ENCODE measurements at regions not wholly inside any gene's neighbourhood (a gene's known extent, or its start where the extent isn't known, plus 50 kb on each side); places are given as distances from the start of the nearest gene placed in this dataset.

DNA sequence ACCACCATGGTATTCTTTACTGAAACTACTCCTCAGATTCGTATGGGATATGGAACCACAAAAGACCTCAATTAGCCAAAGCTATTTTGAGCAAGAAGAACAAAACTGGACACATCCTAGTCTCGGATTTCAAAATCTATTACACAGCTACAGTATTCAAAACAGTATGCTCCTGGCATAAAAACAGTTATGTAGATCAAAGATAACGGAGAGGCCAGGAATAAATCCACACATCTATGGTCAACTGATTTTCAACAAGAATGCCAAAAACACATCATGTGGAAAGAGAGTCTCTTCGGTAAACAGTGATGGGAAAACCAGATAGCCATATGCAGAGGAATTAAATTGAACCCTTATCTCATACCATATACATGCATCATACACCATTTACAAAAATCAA lies 155.3 kb downstream of the SPCS3 start:
- H2AFZ ChIP-seq (ENCODE audit: low read depth, low read length, poor library complexity, severe bottlenecking), result no peak overlapping the region
- intact Hi-C loops (cut with micrococcal nuclease), result no loop called here
- no peak overlapping the region for H3K27ac ChIP-seq (ENCODE audit: low read depth, low read length)
- no peak for ATAC-seq
- H3K79me2 ChIP-seq (ENCODE audit: insufficient read depth, low read length), result no peaks in the 10 kb centered on the region
- DNase-seq (ENCODE audit: low read depth, low spot score), result no peak
- no peak overlapping the region for H3K4me3 ChIP-seq (replicated peaks in 1 of 2; ENCODE audit: low read depth in 1 of 2, low read length in 2 of 2)
- H3K9me3 ChIP-seq (ENCODE audit: control insufficient read depth in 1 of 2, insufficient read depth in 1 of 2, low read depth in 1 of 2, low read length in 2 of 2), result no peaks in the 10 kb centered on the region; a peak in 1 of 4 replicates
- no peaks in the 10 kb centered on the region; the same call in 1 of the 2 replicates for H3K9me2 ChIP-seq (ENCODE audit: insufficient read depth)
- CTCF ChIA-PET, result no interaction called here
- no peaks in the 10 kb centered on the region for H3K36me3 ChIP-seq (ENCODE audit: control insufficient read depth in 1 of 2, insufficient read depth in 2 of 2, low read length in 2 of 2)
- RAD21 ChIA-PET (ENCODE audit: low non-redundant PET in 1 of 2, low total read pairs in 2 of 2, uncharacterized antibody in 2 of 2, unreplicated experiment in 2 of 2), result no interaction called here
- H3K4me2 ChIP-seq (ENCODE audit: low read length), result no peak overlapping the region
- no TSS peak for BruUV-seq (replicated peaks)
- POLR2A ChIA-PET, result no interaction called here
- H3K9ac ChIP-seq (ENCODE audit: low read length), result no peak overlapping the region
- no peaks in the 10 kb centered on the region for H3K4me1 ChIP-seq (ENCODE audit: control insufficient read depth in 1 of 2, insufficient read depth in 2 of 2, low read length in 2 of 2)
- TF ChIP-seq CEBPB (IDR thresholded peaks at IDR 0.05; ENCODE audit: low read depth) (no peak), CBX3 (IDR thresholded peaks at IDR 0.05; ENCODE audit: low read depth) (no peak), SIN3A (IDR thresholded peaks at IDR 0.05; ENCODE audit: low read depth) (no peak), EGR1 (IDR thresholded peaks at IDR 0.05; ENCODE audit: low read depth) (no peak), TCF7L2 (IDR thresholded peaks at IDR 0.05; ENCODE audit: borderline replicate concordance, extremely low read depth, insufficient read depth, insufficient read length) (no peak), POLR2AphosphoS5 (IDR thresholded peaks at IDR 0.05; ENCODE audit: low read depth, low read length) (no peak), FOSL1 (IDR thresholded peaks at IDR 0.05; ENCODE audit: low read depth) (no peak), ZFX (IDR thresholded peaks at IDR 0.05) (no peak), ELF1 (IDR thresholded peaks at IDR 0.05; ENCODE audit: borderline replicate concordance, low read depth) (no peak), ZNF274 (IDR thresholded peaks at IDR 0.05; ENCODE audit: low read depth, low read length) (no peak), SP1 (IDR thresholded peaks at IDR 0.05; ENCODE audit: low read depth) (no peak), EZH2phosphoT487 (IDR thresholded peaks at IDR 0.05; ENCODE audit: borderline replicate concordance) (no peak), POLR2A (IDR thresholded peaks at IDR 0.05; ENCODE audit: borderline replicate concordance, extremely low read depth, insufficient read depth, insufficient read length) (no peak), JUND (IDR thresholded peaks at IDR 0.05) (no peak), EZH2 (IDR thresholded peaks at IDR 0.05) (no peak), RAD21 (IDR thresholded peaks at IDR 0.05; ENCODE audit: low read depth) (no peak), YY1 (IDR thresholded peaks at IDR 0.05; ENCODE audit: extremely low read depth, insufficient replicate concordance, low read depth, low read length) (no peak)
- TF ChIP-seq, protein P1, sequence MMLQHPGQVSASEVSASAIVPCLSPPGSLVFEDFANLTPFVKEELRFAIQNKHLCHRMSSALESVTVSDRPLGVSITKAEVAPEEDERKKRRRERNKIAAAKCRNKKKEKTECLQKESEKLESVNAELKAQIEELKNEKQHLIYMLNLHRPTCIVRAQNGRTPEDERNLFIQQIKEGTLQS (IDR thresholded peaks at IDR 0.05), result no peak
- TF ChIP-seq, protein P2, sequence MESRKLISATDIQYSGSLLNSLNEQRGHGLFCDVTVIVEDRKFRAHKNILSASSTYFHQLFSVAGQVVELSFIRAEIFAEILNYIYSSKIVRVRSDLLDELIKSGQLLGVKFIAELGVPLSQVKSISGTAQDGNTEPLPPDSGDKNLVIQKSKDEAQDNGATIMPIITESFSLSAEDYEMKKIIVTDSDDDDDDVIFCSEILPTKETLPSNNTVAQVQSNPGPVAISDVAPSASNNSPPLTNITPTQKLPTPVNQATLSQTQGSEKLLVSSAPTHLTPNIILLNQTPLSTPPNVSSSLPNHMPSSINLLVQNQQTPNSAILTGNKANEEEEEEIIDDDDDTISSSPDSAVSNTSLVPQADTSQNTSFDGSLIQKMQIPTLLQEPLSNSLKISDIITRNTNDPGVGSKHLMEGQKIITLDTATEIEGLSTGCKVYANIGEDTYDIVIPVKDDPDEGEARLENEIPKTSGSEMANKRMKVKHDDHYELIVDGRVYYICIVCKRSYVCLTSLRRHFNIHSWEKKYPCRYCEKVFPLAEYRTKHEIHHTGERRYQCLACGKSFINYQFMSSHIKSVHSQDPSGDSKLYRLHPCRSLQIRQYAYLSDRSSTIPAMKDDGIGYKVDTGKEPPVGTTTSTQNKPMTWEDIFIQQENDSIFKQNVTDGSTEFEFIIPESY (IDR thresholded peaks at IDR 0.05; ENCODE audit: extremely low read depth, insufficient replicate concordance, low read length), result no peak
- TF ChIP-seq, protein P3, sequence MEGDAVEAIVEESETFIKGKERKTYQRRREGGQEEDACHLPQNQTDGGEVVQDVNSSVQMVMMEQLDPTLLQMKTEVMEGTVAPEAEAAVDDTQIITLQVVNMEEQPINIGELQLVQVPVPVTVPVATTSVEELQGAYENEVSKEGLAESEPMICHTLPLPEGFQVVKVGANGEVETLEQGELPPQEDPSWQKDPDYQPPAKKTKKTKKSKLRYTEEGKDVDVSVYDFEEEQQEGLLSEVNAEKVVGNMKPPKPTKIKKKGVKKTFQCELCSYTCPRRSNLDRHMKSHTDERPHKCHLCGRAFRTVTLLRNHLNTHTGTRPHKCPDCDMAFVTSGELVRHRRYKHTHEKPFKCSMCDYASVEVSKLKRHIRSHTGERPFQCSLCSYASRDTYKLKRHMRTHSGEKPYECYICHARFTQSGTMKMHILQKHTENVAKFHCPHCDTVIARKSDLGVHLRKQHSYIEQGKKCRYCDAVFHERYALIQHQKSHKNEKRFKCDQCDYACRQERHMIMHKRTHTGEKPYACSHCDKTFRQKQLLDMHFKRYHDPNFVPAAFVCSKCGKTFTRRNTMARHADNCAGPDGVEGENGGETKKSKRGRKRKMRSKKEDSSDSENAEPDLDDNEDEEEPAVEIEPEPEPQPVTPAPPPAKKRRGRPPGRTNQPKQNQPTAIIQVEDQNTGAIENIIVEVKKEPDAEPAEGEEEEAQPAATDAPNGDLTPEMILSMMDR (IDR thresholded peaks at IDR 0.05 in 2 of 3, conservative IDR thresholded peaks at IDR 0.05 in 1 of 3; ENCODE audit: borderline replicate concordance in 1 of 3, insufficient read depth in 1 of 3, low read depth in 2 of 3, low read length in 2 of 3), result no peak
- no peaks in the 10 kb centered on the region for H3K27me3 ChIP-seq (ENCODE audit: insufficient read depth, low read length)
- H4K20me1 ChIP-seq (ENCODE audit: insufficient read depth), result no peaks in the 10 kb centered on the region
